HG03378 (cell line): ENCODE measurements at regions not wholly inside any gene's neighbourhood (a gene's known extent, or its start where the extent isn't known, plus 50 kb on each side); places are given as distances from the start of the nearest gene placed in this dataset.
"Not testable (repeated sequence)": the region's sequence is repeated elsewhere in the genome, so short reads cannot be mapped to it uniquely, and the experiment has no call there.

Experiments
- ATAC-seq: cut with Tn5 transposase; IDR thresholded peaks from one replicate; pipeline ENCODE4 v1.9.1; 2021; ENCODE audit warnings: mild to moderate bottlenecking, moderate library complexity; ENCODE audit not compliant: unreplicated experiment

DNA sequence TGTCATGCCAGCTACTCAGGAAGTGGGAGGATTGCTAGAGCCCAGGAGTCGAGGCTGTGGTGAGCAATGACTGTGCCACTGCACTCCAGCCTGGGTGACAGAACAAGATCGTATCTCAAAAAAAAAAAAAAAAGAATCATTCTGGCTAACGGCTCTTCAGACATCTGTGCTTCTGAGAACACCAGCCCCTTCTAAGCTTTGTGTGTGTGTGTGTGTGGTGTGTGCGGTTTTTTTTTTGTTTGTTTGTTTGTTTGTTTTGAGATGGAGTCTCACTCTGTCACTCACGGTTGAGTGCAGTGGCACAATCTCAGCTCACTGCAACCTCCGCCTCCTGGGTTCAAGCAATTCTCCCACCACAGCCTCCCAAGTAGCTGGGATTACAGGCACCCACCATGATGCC lies 79.4 kb upstream of the DRD5 start:
- ATAC-seq: not testable (repeated sequence)

DNA sequence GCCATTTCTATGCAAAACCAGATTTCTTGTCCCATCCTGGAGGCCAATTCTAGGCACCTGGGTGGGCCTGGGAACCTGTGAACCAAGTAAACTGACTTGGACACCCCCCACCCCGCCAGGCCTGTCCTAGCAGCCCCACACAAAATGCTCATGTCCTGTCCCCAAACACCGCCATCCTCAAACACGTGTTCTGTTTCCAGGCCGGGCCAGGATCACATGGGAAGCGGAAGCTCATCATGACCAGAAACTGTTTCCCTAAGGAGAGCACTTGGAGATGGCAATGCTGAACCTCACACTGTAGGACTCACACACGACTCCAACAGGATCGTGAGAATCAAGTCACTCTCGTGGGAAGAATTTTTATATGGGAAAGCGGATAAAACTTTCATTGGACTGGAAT lies 78.7 kb upstream of the DRD5 start:
- ATAC-seq: not testable (repeated sequence)

DNA sequence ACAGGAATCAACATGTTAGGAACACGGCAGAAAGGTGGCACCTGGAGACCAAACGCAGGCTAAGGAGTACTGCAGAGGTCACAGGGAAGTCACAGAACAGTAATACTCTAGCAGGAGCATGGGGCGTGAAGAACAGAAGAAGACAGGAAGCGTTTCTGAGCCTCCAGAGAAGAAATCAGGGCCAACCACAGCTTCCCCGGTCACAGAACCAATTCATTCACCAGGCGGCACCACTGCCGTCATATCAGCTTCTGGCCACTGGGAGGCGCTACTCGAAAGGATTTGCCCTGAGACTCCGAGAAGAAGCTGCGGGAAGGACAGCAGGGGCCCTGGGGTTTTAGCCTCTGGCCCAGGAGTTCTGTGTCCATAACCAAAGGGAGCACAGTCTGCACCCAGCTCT lies 78.0 kb upstream of the DRD5 start:
- ATAC-seq: no peak

DNA sequence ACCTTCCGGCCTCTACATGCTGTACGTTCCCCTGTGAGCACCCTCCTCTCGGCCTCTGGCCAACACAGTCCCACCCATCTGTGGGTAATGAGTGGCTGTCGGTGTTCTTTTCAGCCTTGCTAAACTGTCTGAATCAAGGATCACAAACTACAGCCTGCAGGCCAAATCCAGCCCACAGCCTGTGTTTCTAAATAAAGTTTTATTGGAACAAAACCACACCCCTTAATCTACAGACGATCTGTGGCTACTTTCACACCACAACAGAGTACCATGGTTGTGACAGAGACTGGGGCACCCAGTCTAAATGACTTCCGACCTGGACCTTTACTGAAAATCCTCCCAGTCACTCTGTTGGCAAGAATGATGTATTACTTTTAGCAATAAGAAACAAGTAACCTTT lies 77.3 kb upstream of the DRD5 start:
- ATAC-seq: not testable (repeated sequence)

DNA sequence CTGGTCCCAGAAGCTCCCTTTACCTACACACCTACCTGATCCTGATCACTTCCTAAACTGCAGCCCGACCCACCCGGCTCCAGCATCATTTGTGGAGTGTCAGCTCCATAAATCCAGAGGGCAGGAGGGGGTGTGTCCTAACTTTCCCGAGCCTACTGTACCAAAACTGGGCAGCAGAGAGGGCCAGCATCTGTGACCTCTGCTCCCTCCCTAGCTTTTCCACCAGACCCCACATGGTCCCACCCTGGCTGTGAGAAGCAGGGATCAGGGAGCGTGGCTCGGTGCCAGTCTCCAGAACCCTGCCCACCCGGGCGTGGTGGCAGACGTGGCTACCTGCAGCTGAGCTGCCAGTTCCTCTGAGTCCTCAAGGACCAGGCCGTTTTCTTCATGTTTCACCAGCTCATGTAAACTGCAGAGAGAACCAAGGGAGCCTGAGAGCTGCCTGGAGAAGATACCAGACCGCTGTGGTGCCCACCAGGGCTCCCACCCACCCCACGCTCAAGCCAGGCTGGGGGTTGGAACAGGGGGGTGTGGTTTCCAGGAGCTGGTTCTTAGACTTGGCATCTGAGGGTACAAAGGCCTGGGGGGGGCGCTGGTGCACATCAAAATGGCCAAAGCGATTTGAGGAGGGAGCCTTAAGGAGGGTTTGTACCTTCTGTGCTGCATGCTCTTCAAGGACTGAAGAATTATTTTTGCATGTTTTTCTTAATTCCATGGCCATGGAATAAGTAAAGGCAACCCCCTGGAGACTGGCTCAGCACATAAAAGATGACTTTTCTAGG lies 76.7 kb upstream of the DRD5 start:
- ATAC-seq: no peak

DNA sequence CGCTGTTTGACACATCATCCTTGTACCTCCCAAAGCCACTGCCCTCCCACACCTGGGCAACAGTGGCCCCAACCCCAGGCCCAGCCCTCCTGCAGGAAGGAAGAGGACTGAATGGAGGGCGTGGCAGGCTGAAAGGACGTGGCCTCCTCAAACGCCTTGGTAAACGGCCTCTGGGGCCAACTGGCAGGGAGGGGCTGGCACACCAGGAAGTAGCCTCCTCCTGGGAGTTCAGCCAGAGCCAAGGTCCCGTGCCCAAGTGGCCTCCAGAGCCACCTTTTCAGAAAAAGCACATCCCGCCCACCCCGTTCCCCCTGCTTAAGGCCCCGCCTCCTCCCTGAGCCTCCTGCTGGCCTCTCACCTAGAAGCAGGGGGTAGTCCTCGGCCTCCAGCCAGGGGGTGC lies 74.2 kb upstream of the DRD5 start:
- not testable (repeated sequence) for ATAC-seq

DNA sequence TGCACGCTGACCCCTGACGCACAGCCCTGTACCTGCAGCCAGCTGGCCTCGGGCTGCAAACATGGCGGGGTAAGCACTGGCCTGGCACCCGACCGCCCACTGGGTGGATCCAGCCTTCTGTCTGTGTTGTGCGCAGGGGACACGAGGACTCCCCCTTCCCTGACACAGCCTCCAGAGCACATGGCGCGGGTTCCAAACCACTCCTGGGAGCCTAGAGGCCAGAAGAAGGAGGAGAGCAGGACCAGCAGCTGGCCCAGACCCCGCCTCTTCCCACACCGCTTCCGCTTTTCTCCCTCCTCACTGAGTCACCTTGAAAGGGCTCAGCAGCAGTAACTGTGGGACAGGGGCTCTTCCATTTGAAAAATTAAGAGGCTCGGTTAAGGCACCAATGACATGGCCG lies 73.5 kb upstream of the DRD5 start:
- not testable (repeated sequence) for ATAC-seq

DNA sequence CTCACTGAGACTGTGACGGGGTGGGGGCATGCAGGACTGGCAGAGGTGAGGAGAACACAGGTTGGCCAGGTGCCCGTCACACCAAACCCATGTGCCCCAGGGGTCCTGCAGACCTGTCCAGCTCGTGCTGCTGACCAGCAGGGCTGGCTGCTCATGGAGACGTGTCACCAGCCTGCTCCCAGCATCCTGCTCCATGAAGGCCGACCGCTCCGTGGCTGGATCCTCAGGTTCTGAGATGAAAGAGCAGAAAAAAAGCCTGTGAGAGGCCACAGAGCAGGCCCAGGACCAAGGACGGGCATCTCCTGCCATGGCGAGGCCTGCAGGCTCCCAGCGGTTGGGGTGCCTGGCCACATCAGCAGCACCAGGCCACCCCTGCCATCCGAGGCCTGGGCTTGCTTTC lies 71.7 kb upstream of the DRD5 start:
- ATAC-seq: no peak

DNA sequence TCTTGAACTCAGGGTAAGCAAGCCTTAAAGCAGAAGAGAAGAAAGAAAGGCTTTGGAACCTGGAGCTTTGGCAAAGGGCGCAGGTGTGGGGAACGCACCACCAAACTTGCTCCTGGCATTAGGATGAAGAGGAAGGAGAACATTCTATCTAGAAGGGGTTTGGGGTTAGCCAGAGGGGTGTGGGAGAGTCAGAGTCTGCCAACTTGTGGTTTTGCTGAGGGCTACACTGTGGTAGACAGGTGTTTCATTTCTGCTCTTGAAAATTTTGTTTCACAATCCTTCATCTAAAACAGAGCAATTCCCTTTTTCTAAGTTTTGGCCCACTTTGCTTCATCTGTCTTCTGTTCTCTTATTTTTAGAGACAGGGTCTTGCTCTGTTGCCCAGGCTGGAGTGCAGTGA lies 66.2 kb upstream of the DRD5 start:
- ATAC-seq: not testable (repeated sequence)

DNA sequence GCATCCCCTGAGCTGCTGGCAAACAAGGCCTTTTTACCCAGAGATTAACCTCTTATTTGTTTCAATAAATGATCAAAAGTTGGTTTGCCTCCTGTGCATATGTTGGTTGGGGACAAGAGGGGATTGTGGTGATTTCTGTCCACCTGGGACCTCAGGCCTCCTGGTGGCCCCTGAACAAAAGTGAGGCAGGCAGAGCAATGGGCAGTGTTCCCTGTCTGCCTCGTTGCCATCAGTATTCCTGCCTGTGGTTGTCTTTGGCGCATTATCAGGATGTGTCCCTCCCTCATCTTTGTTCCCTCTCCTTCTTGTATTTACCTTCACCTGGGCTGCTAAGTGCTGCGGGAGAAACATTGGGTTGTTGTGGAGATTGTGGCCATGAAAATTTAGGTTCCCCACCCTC lies 65.3 kb upstream of the DRD5 start:
- no peak for ATAC-seq

DNA sequence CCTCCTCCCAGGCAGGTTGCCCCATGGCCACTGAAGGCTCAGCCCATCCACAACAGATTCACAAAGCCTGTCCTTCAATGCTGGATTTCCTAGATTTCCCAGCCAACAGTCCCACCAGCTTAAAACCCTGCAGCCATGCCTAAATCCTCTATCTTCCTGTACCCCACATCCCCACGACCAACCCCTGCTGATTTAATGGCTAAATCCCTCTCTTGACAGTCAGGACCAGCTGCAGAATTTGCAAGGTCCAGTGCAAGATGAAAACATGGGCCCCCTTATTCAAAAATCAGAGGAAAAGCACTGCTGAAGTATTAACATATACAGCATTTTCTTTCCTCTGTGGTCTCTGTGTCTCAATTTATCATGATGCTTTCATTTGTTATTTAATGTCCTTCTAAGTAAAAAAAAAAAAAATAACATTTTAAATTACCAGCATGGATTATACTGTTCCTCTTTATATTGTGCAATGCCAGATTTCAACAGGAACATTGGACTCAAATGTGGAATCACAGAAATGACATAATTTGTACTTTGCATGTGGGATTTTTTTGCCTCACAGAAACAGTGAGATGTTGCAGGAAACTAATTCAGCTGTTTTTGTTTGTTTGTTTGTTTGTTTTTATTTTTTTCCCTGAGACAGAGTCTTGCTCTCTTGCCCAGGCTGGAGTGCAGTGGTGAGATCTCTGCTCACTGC lies 63.0 kb upstream of the DRD5 start:
- not testable (repeated sequence) for ATAC-seq

DNA sequence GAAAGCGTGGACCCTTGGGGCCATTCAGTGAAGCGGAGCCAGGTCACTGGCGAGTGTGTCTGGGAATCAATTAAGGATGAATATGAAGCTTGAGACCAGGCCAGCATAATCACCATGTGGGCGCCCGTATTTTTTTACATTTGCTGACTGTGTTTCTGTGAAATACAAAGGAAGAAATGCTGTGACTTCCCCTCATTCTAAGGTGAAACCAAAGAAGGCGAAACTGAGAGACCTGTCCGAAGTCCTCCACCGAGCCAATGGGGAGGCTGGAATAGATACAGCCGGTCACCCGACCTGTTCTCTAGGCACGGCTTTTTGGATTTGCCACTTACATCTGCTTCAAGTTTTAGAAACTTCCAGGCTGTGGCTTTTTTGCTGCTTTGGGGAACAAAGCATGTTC lies 59.3 kb upstream of the DRD5 start:
- not testable (repeated sequence) for ATAC-seq
